Mucosa of descending colon (tissue), 3 donors: ENCODE measurements at regions not wholly inside any gene's neighbourhood (a gene's known extent, or its start where the extent isn't known, plus 50 kb on each side); places are given as distances from the start of the nearest gene placed in this dataset.

ENCODE experiments used
- ATAC-seq: fragments of 200-7000 bp; cut with Tn5 transposase; one replicate; pipeline ENCODE4 v1.9.1; 2020; ENCODE audit warnings: mild to moderate bottlenecking, moderate library complexity
- DNase-seq, 3 donors: peaks; one replicate each; pipeline ENCODE4 v3.0.0-alpha.2; 2020
- H3K36me3 ChIP-seq: fragments of 200-600 bp; one replicate; pipeline ENCODE4 v1.8.0; 2021; ENCODE audit warnings: low read depth, mild to moderate bottlenecking
- H3K4me1 ChIP-seq: fragments of 200-600 bp; one replicate; pipeline ENCODE4 v1.8.0; 2021; ENCODE audit warnings: low read depth, mild to moderate bottlenecking
- H3K4me3 ChIP-seq: fragments of 200-600 bp; one replicate; pipeline ENCODE4 v1.8.0; 2021; ENCODE audit warnings: mild to moderate bottlenecking
- H3K9me3 ChIP-seq: fragments of 200-600 bp; one replicate; pipeline ENCODE4 v1.8.0; 2021; ENCODE audit warnings: mild to moderate bottlenecking
- intact Hi-C, 2 donors: fragments of 100-400 bp; cut with DNase I in 1 of 2; cut with micrococcal nuclease in 1 of 2; formaldehyde crosslinking; loops; one replicate each; pipeline versions ENCODE4 v1.11.0 to v1.11.1; 2022; cut with DNase I, micrococcal nuclease
- TF ChIP-seq, protein P1 (sequence below): fragments of 200-600 bp; IDR thresholded peaks from one replicate; pipeline ENCODE4 v1.8.0; 2022; ENCODE audit warnings: antibody characterized with exemption, mild to moderate bottlenecking
- donor health status: DM: no; HTN: no; CAD: no; lungs with moderate emphysema.
- donor health status: DM: no; HTN: no; CAD: no.
- donor health status: DM: no; HTN: yes; CAD: no.

DNA sequence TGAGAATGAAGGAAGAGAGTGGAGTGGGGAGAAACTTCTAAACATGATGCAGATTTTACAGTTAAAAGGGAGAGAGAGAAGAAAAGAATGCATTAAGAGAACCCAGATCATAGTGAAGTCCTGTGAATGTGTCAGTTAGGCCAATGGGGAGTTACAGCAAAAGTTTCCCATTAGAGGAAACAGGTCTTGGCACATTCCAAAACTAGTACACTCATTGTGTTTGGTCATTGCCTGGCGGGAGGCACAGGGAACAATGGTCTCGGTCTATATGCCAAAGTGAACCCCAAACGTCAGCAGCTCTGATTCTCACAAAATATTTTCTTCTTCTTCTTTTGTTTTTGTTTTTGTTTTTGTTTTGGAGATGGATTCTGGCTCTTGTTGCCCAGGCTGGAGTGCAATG is 284.5 kb upstream of the CTSO start:
- Histone ChIP-seq H3K4me1 (no peaks in the 10 kb centered on the region), H3K36me3 (no peaks in the 10 kb centered on the region), H3K4me3 (no peak overlapping the region), H3K9me3 (no peaks in the 10 kb centered on the region)
- TF ChIP-seq, protein P1, sequence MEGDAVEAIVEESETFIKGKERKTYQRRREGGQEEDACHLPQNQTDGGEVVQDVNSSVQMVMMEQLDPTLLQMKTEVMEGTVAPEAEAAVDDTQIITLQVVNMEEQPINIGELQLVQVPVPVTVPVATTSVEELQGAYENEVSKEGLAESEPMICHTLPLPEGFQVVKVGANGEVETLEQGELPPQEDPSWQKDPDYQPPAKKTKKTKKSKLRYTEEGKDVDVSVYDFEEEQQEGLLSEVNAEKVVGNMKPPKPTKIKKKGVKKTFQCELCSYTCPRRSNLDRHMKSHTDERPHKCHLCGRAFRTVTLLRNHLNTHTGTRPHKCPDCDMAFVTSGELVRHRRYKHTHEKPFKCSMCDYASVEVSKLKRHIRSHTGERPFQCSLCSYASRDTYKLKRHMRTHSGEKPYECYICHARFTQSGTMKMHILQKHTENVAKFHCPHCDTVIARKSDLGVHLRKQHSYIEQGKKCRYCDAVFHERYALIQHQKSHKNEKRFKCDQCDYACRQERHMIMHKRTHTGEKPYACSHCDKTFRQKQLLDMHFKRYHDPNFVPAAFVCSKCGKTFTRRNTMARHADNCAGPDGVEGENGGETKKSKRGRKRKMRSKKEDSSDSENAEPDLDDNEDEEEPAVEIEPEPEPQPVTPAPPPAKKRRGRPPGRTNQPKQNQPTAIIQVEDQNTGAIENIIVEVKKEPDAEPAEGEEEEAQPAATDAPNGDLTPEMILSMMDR, result no peak
- intact Hi-C loops, result no loop called here
- DNase-seq (no peak), ATAC-seq (no peak)

DNA sequence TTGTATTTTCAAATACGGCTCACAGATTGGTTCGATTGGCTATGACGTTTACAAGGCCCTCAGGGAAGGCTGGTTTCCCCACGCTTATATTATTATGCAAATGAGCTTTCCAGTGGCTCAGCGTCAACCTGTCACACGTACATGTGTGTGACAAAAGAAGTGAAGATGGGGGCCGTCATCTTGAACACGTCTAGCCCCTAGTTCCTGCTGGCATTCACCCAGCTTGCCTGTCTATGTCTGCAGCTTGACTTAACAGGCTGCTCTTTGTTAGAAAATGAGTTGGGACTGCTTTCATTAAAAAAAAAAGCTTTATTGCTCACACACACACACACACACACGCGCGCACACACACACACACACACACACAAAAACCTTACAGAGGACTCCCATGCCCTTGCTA is 283.6 kb upstream of the CTSO start:
- Histone ChIP-seq H3K4me1 (no peaks in the 10 kb centered on the region), H3K4me3 (no peak overlapping the region), H3K9me3 (no peaks in the 10 kb centered on the region), H3K36me3 (no peaks in the 10 kb centered on the region)
- ATAC-seq (no peak), DNase-seq (no peak)
- intact Hi-C loops, result no loop called here
- TF ChIP-seq, protein P1, result no peak

DNA sequence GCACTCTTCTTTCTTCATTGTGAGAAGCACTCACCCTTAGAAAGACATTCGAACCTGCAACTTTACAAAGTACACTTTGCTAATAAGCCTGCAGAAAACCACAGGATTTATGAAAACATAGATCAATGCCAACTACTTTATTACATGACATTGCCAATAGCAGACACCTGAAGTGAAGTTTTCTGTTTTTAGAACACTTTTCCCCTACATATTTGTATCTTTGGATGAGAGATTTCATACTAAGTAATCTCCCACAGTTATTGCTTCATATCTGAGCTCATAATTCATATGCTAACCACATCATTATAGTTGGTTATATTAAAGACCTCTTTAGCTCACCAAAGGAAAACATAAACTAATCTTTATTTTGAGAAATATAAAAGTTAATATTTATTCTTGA is 276.5 kb upstream of the CTSO start:
- no peaks in the 10 kb centered on the region for H3K36me3 ChIP-seq
- intact Hi-C loops, result no loop called here
- TF ChIP-seq, protein P1, result no peak
- no peaks in the 10 kb centered on the region for H3K9me3 ChIP-seq
- ATAC-seq, result no peak
- DNase-seq, result no peak
- H3K4me1 ChIP-seq, result no peaks in the 10 kb centered on the region
- H3K4me3 ChIP-seq, result no peak overlapping the region

DNA sequence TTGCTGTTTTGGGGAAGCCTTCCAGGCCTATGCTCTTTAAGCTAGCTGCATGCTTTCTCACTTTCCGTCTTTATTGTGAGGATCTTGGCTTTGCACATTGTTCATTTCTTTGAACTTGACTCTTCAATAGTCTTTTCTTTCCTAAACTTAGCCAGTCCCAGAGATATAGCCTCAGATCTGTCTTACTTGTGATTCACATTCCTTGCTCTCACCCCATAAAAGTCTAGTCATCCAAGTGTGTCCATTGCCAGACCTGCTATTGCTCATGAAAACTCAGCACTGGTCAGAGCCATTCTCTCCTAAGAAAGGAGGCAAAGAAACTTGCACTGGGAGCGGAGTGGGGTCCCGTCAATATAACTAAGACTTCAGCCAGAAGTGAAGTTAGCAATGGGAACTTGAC is 275.0 kb upstream of the CTSO start:
- intact Hi-C loops, result no loop called here

DNA sequence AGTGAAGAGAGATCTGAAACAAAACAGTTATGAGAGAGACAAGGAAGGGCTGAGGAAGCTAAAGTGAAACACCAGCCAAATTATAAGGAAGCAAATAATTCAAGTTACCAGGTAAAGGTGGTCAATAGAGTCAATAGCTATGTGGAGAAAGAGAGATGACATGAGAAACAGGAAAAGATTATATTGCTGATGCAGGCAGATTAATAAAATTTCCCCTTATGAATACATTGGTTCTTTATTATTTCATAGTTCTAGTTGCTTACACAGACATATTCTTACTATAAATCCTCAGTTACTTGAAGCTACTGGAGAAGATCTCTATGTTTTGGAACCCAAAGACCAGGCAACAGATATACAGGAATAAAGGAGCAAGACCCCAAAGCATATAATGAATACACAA is 273.7 kb upstream of the CTSO start:
- TF ChIP-seq, protein P1, result no peak
- no peaks in the 10 kb centered on the region for H3K4me1 ChIP-seq
- intact Hi-C loops, result no loop called here
- no peaks in the 10 kb centered on the region for H3K36me3 ChIP-seq
- ATAC-seq (no peak), DNase-seq (no peak)
- no peaks in the 10 kb centered on the region for H3K9me3 ChIP-seq
- no peak overlapping the region for H3K4me3 ChIP-seq

More for the DNA sequence above, 275.0 kb upstream of the CTSO start:
- no peak overlapping the region for H3K4me3 ChIP-seq
- DNase-seq (no peak), ATAC-seq (no peak)
- H3K36me3 ChIP-seq, result no peaks in the 10 kb centered on the region
- no peaks in the 10 kb centered on the region for H3K4me1 ChIP-seq
- H3K9me3 ChIP-seq, result no peaks in the 10 kb centered on the region
- TF ChIP-seq, protein P1, result no peak

DNA sequence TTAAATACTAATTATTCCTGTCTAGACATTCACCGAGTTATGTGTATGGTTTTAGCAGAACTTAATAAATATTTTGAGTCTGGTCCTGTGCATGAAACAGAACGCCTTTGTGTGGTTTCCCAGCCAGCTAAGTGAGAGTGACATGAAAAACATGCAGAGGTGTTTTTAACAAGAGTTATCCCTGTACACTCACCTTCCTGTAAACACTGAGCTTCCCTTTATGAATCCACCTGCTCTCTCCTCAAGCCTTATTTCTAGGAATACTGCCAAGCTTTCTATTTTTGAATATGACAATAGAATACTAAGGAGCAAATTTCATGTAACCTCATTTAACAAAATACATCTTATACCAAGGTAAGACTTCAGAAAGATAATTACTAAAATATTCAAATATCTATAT is 270.3 kb upstream of the CTSO start:
- Histone ChIP-seq H3K4me3 (no peak overlapping the region), H3K36me3 (no peaks in the 10 kb centered on the region), H3K9me3 (no peaks in the 10 kb centered on the region), H3K4me1 (no peaks in the 10 kb centered on the region)
- intact Hi-C loops, result no loop called here
- ATAC-seq (no peak), DNase-seq (no peak)
- TF ChIP-seq, protein P1, result no peak
